HUES64 (cell line): ENCODE measurements at regions not wholly inside any gene's neighbourhood (a gene's known extent, or its start where the extent isn't known, plus 50 kb on each side); places are given as distances from the start of the nearest gene placed in this dataset.
"Not testable (repeated sequence)": the region's sequence is repeated elsewhere in the genome, so short reads cannot be mapped to it uniquely, and the experiment has no call there.

Source experiments
- H3K27ac ChIP-seq: 2 replicates; pipeline ENCODE4 v1.7.0; 2013; ENCODE audit warnings: low read depth, low read length, inconsistent platforms
- H3K27me3 ChIP-seq: 2 replicates; pipeline ENCODE4 v1.6.1; 2013; ENCODE audit warnings: mild to moderate bottlenecking, low read length; ENCODE audit not compliant: insufficient read depth
- H3K36me3 ChIP-seq: 2 replicates; pipeline ENCODE4 v1.6.1; 2013; ENCODE audit warnings: mild to moderate bottlenecking, low read length; ENCODE audit not compliant: insufficient read depth
- H3K4me1 ChIP-seq: 2 replicates; pipeline ENCODE4 v1.6.1; 2013; ENCODE audit warnings: mild to moderate bottlenecking, low read length, moderate library complexity; ENCODE audit not compliant: insufficient read depth
- H3K4me3 ChIP-seq: 2 replicates; pipeline ENCODE4 v1.5.1; 2013; ENCODE audit warnings: mild to moderate bottlenecking, low read length, moderate library complexity
- H3K9ac ChIP-seq: 2 replicates; pipeline ENCODE4 v1.6.1; 2013; ENCODE audit warnings: mild to moderate bottlenecking, low read depth, low read length
- H3K9me3 ChIP-seq: 2 replicates; pipeline ENCODE4 v1.6.1; 2013; ENCODE audit warnings: low read depth, low read length; ENCODE audit not compliant: insufficient read depth
- WGBS: fragments of 150-250, 120-280 bp; methylation state at CpG from one replicate; pipeline ENCODE4 v1.1.7; 2013; ENCODE audit warnings: missing lambda C conversion rate; 5-methylcytosine and 5-hydroxymethylcytosine counted together

DNA sequence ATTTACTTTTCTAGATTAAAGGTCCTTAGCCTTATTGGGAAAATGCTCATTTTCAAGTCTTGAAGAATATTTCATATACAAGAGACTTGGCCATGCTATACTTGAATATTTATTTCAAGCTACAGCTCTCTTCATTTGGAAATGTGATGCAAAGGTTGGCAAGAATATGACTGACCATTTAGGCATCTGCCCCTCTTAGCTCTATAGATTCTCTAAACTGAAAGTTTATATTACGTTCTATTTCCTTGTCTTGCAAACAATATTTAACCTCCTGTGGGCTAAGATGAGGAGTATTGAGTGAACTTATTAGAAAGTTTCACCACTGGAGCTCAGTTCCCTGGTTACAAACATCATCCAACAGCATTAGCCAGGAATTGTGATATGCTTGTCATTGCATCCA is 593.1 kb downstream of the MAT2B start:
- H3K9ac ChIP-seq, result no peak overlapping the region
- H3K27ac ChIP-seq, result no peak overlapping the region
- WGBS, result no CpG with 5 or more reads among the region's 1 CpG
- no peaks in the 10 kb centered on the region for H3K9me3 ChIP-seq
- H3K27me3 ChIP-seq, result no peaks in the 10 kb centered on the region
- no peaks in the 10 kb centered on the region; the same call in 1 of the 2 replicates for H3K4me1 ChIP-seq
- no peaks in the 10 kb centered on the region for H3K36me3 ChIP-seq
- no peak overlapping the region for H3K4me3 ChIP-seq

DNA sequence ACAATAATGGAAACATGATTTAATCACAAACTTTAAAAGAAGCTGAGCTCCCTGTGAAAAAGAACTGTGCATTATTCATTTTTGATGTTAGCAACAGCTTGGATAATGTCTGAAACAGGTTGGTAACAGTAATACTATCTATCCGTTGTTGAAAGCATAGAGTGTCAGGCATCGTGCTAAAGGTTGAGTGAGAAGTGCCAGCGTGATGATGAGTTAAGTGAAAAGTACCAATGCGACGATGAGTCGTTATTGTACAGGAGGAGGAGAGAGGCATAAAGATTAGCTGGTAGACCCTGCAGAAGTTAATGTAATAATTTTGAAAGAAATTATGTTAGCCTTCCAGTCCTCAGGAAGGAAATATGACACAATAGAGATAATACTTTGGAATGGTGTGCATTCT is 593.6 kb downstream of the MAT2B start:
- Histone ChIP-seq H3K27ac (no peak overlapping the region), H3K4me3 (no peak overlapping the region), H3K4me1 (no peaks in the 10 kb centered on the region; the same call in 1 of the 2 replicates), H3K27me3 (no peaks in the 10 kb centered on the region), H3K36me3 (no peaks in the 10 kb centered on the region), H3K9ac (no peak overlapping the region), H3K9me3 (no peaks in the 10 kb centered on the region)
- 90% methylated on average over 6 of the region's 6 CpGs for whole genome bisulfite sequencing

GRCh38 chr5:164115420-164115819 is 610.0 kb downstream of the MAT2B start:
- H3K9ac ChIP-seq, result no peak overlapping the region
- 84% methylated on average over 1 of the region's 2 CpGs for WGBS
- H3K27ac ChIP-seq, result no peak overlapping the region
- no peaks in the 10 kb centered on the region for H3K27me3 ChIP-seq
- H3K9me3 ChIP-seq, result no peaks in the 10 kb centered on the region
- H3K36me3 ChIP-seq, result no peaks in the 10 kb centered on the region
- no peaks in the 10 kb centered on the region for H3K4me1 ChIP-seq
- no peak overlapping the region for H3K4me3 ChIP-seq

DNA sequence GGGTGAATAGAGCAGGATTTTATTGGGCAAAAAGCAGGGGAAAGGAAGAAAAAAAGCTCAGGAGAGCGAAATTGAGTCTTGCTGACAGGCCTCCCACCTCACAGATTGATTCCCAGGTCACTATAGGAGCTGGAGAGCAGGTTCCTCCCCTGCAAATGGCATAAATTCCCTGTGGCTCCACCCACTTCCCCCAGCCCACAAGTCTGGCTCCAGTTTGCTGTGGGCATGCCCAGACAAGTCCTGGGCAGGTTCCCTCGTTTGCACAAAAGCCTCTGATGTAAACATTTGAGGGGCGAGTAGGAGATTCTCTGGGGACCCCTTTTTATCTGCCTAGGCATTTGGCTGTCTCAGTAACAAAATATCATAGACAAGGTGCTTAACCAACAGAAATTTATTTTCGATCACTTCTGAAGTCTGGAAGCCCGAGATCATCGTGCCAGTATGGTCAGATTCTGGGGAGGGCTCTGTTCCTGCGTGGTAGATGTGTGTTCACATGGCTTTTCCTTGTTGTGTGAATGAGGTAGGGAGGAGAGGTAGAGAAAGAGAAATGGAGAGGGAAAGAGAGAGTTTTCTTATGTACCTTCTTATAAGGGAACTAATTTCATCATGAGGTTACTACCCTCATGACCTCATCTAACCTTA is 614.5 kb downstream of the MAT2B start:
- Histone ChIP-seq H3K27me3 (no peaks in the 10 kb centered on the region), H3K27ac (no peak overlapping the region; the same call in 1 of the 2 replicates), H3K4me1 (no peaks in the 10 kb centered on the region), H3K9me3 (0 out of 2 replicates have a peak, but pooled peaks cover 3% of the 10 kb centered on the region), H3K36me3 (no peaks in the 10 kb centered on the region), H3K4me3 (no peak overlapping the region), H3K9ac (no peak overlapping the region)
- 89% methylated on average over 7 of the region's 7 CpGs for WGBS

- no peak overlapping the region for H3K4me3 ChIP-seq
- no peaks in the 10 kb centered on the region for H3K36me3 ChIP-seq
- no peaks in the 10 kb centered on the region for H3K4me1 ChIP-seq
- no peak overlapping the region for H3K27ac ChIP-seq
- whole genome bisulfite sequencing, result 91% methylated on average over 2 of the region's 2 CpGs
- H3K9me3 ChIP-seq, result peaks cover 45% of the 10 kb centered on the region
- no peaks in the 10 kb centered on the region for H3K27me3 ChIP-seq
- no peak overlapping the region for H3K9ac ChIP-seq
These were observed 622.1 kb downstream of the MAT2B start for GRCh38 chr5:164127527-164127926.

DNA sequence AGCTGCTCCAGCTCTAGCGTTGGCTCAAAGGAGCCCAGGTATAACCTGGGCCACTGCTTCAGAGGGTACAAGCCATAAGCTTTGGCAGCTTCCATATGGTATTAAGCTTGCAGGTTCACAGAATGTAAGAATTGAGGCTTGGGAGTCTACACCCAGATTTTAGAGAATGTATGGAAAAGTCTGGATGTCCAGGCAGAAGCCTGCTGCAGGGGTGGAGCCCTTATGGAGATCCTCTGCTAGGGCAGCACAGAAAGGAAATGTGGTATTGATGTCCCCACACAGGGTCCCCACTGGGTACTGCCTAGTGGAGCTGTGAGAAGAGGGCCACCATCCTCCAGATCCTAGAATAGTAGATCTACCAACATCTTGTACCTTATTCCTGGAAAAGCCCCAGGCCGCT is 626.9 kb downstream of the MAT2B start:
- 95% methylated on average over 2 of the region's 2 CpGs for WGBS
- Histone ChIP-seq H3K4me3 (no peak overlapping the region), H3K27ac (no peak overlapping the region), H3K36me3 (no peaks in the 10 kb centered on the region), H3K9me3 (peaks cover 49% of the 10 kb centered on the region), H3K27me3 (no peaks in the 10 kb centered on the region), H3K9ac (no peak overlapping the region), H3K4me1 (no peaks in the 10 kb centered on the region)

DNA sequence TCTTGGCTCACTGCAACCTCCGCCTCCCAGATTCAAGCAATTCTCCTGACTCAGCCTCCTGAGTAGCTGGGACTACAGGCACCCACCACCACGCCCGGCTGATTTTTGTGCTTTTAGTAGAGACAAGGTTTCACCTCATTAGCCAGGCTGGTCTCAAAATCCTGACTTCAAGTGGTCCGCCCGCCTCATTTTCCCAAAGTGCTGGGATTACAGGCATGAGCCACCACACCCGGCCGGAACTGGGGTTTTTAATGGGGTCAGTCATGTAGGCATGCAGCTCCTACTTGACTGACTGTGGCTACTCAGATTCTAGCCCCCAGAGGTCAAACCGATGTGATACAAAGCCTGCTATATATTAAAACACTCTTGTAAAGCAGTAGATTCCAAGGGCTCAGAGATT is 631.7 kb downstream of the MAT2B start:
- WGBS, result 97% methylated on average over 8 of the region's 8 CpGs
- Histone ChIP-seq H3K9me3 (peaks cover 15% of the 10 kb centered on the region), H3K36me3 (no peaks in the 10 kb centered on the region), H3K27me3 (no peaks in the 10 kb centered on the region), H3K27ac (no peak overlapping the region), H3K9ac (no peak overlapping the region), H3K4me3 (no peak overlapping the region), H3K4me1 (no peaks in the 10 kb centered on the region)

GRCh38 chr5:164139423-164139822 is 634.0 kb downstream of the MAT2B start:
- H3K36me3 ChIP-seq, result no peaks in the 10 kb centered on the region
- H3K9me3 ChIP-seq, result no peaks in the 10 kb centered on the region
- WGBS, result no CpG with 5 or more reads among the region's 2 CpGs
- H3K4me3 ChIP-seq, result no peak overlapping the region
- no peaks in the 10 kb centered on the region for H3K4me1 ChIP-seq
- H3K27ac ChIP-seq, result no peak overlapping the region
- H3K9ac ChIP-seq, result no peak overlapping the region
- H3K27me3 ChIP-seq, result no peaks in the 10 kb centered on the region

GRCh38 chr5:164145458-164145857 is 640.0 kb downstream of the MAT2B start:
- no peaks in the 10 kb centered on the region for H3K36me3 ChIP-seq
- H3K9ac ChIP-seq, result no peak overlapping the region
- H3K27ac ChIP-seq, result no peak overlapping the region
- no peaks in the 10 kb centered on the region for H3K27me3 ChIP-seq
- no peaks in the 10 kb centered on the region for H3K9me3 ChIP-seq
- no peak overlapping the region for H3K4me3 ChIP-seq
- peaks cover 29% of the 10 kb centered on the region for H3K4me1 ChIP-seq
- WGBS, result 92% methylated on average over 1 of the region's 1 CpG

- 95% methylated on average over 2 of the region's 4 CpGs for WGBS
- Histone ChIP-seq H3K36me3 (no peaks in the 10 kb centered on the region), H3K27me3 (no peaks in the 10 kb centered on the region), H3K4me3 (no peak overlapping the region), H3K27ac (no peak overlapping the region), H3K9me3 (no peaks in the 10 kb centered on the region), H3K9ac (no peak overlapping the region), H3K4me1 (peaks cover 29% of the 10 kb centered on the region)
These were observed 640.8 kb downstream of the MAT2B start for GRCh38 chr5:164146223-164146622.

- H3K9ac ChIP-seq, result no peak overlapping the region
- no peak overlapping the region for H3K27ac ChIP-seq
- H3K36me3 ChIP-seq, result no peaks in the 10 kb centered on the region
- peaks cover 29% of the 10 kb centered on the region for H3K4me1 ChIP-seq
- H3K27me3 ChIP-seq, result no peaks in the 10 kb centered on the region
- no peak overlapping the region for H3K4me3 ChIP-seq
- WGBS, result 60% methylated on average over 4 of the region's 4 CpGs
- no peaks in the 10 kb centered on the region for H3K9me3 ChIP-seq
These were observed 642.9 kb downstream of the MAT2B start for GRCh38 chr5:164148292-164148691.

DNA sequence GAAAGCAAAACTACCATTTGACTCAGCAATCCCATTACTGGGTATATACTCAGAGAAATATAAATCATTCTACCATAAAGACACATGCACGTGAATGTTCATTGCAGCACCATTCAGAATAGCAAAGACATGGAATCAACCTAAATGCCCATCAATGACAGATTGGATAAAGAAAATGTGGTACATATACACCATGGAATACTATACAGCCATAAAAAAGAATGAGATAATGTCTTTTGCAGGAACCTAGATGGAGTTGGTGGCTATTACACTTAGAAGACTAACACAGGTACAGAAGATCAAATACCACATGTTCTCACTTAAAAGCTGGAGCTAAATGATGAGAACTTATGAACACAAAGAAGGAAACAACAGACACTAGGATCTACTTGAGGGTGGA is 647.1 kb downstream of the MAT2B start:
- H3K9me3 ChIP-seq, H3K9ac ChIP-seq, H3K27me3 ChIP-seq, H3K36me3 ChIP-seq, H3K4me3 ChIP-seq, H3K27ac ChIP-seq: not testable (repeated sequence)
- peaks cover 16% of the 10 kb centered on the region for H3K4me1 ChIP-seq
- 100% methylated on average over 1 of the region's 1 CpG for WGBS
